GM20000 (cell line): ENCODE measurements at regions not wholly inside any gene's neighbourhood (a gene's known extent, or its start where the extent isn't known, plus 50 kb on each side); places are given as distances from the start of the nearest gene placed in this dataset.

Experiments
- DNase-seq: peaks from one replicate; pipeline ENCODE4 v3.0.0; 2012; ENCODE audit warnings: low spot score
- CTCF ChIP-seq: IDR thresholded peaks from 2 replicates; pipeline ENCODE4 v1.5.1; 2012; ENCODE audit warnings: mild to moderate bottlenecking, control low read depth; ENCODE audit errors: extremely low read depth, missing control alignments

DNA sequence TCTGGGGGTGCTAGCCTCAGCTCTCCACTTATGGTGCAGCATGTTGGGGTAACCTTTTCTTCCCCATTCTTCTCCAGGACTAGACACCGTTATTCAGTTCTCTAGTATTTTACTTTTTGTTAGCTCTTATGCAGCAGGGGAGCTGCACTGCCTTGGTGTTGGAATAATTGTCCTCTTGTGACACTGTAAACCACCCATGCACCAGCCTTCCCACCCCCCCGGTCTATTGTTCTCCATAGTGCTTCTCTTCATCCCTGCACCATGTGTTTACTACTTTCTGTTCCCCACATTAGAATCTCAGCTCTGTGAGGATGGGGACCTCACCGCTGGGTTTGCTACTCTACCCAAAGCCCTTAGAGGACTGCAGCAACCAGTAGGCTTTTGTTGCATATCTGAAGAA, 230.7 kb downstream of the RPS24 start:
- TF ChIP-seq CTCF, result no peak
- DNase-seq, result no peak

GRCh38 chr10:78266741-78267469, 233.2 kb downstream of the RPS24 start:
- DNase-seq, result no peak
- no peak for TF ChIP-seq CTCF

GRCh38 chr10:78267598-78267997, 233.9 kb downstream of the RPS24 start:
- TF ChIP-seq CTCF, result no peak
- DNase-seq, result no peak

DNA sequence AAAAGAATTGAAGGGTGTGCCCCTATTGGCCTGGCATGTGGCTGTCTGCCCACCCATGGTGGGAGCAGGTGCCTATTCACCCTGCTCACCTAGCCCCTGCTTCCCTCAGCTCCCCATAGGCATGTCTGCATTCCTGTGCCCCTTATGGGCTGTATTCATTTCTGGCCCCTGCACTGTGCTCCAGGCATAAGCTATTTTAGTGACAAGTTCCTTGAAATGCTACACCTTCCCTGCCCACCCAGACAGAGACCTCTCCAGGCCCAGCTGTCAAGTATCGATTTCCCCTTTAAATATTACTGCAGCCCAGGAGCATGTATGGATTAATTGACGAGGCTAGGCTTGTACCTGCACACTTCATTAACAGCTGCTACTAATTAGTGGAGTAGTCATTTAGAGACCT, 235.4 kb downstream of the RPS24 start:
- TF ChIP-seq CTCF, result no peak
- DNase-seq, result no peak

- no peak for DNase-seq
- no peak for TF ChIP-seq CTCF
Observed at GRCh38 chr10:78272329-78272728, 238.7 kb downstream of the RPS24 start.

GRCh38 chr10:78274491-78274890, 240.8 kb downstream of the RPS24 start:
- TF ChIP-seq CTCF, result no peak

GRCh38 chr10:78276139-78276538, 242.5 kb downstream of the RPS24 start:
- DNase-seq, result no peak
- TF ChIP-seq CTCF, result no peak

More at GRCh38 chr10:78274491-78274890, 240.8 kb downstream of the RPS24 start:
- no peak for DNase-seq
